Endodermal cell (in vitro differentiated cells): ENCODE measurements at regions not wholly inside any gene's neighbourhood (a gene's known extent, or its start where the extent isn't known, plus 50 kb on each side); places are given as distances from the start of the nearest gene placed in this dataset.

Experiments used
- DNase-seq: peaks from one replicate; pipeline ENCODE4 v3.0.0-alpha.2; 2017
- H3K27ac ChIP-seq: 2 replicates; pipeline ENCODE4 v1.5.1; 2013; ENCODE audit warnings: mild to moderate bottlenecking, low read depth, low read length, moderate library complexity
- H3K27me3 ChIP-seq: 2 replicates; pipeline ENCODE4 v1.6.1; 2013; ENCODE audit warnings: mild to moderate bottlenecking, low read length, moderate library complexity; ENCODE audit not compliant: insufficient read depth, control insufficient read depth, poor library complexity, severe bottlenecking
- H3K36me3 ChIP-seq: 2 replicates; pipeline ENCODE4 v1.7.0; 2013; ENCODE audit warnings: mild to moderate bottlenecking, low read length, moderate library complexity; ENCODE audit not compliant: control insufficient read depth, insufficient read depth
- H3K4me1 ChIP-seq: one replicate; pipeline ENCODE4 v1.7.0; 2013; ENCODE audit warnings: low read length; ENCODE audit not compliant: control insufficient read depth, insufficient read depth
- H3K4me3 ChIP-seq: 2 replicates; pipeline ENCODE4 v1.5.1; 2013; ENCODE audit warnings: mild to moderate bottlenecking, low read length, moderate library complexity
- H3K9ac ChIP-seq: 2 replicates; pipeline ENCODE4 v1.6.1; 2013; ENCODE audit warnings: mild to moderate bottlenecking, low read length, moderate library complexity; ENCODE audit not compliant: poor library complexity, severe bottlenecking; ENCODE audit errors: extremely low read depth
- H3K9me3 ChIP-seq: 2 replicates; pipeline ENCODE4 v1.6.1; 2013; ENCODE audit warnings: mild to moderate bottlenecking, low read length, moderate library complexity; ENCODE audit not compliant: control insufficient read depth
- H3K27ac Mint-ChIP-seq: 2 replicates; pipeline ENCODE4 v1.8.0; 2020; ENCODE audit warnings: mixed read lengths
- H3K27me3 Mint-ChIP-seq: 2 replicates; pipeline ENCODE4 v1.8.0; 2021; ENCODE audit warnings: mild to moderate bottlenecking, mixed read lengths; ENCODE audit not compliant: insufficient read depth
- H3K36me3 Mint-ChIP-seq: 2 replicates; pipeline ENCODE4 v1.8.0; 2020; ENCODE audit warnings: low read depth, mixed read lengths
- H3K4me1 Mint-ChIP-seq: 2 replicates; pipeline ENCODE4 v1.8.0; 2020; ENCODE audit warnings: mixed read lengths
- H3K4me3 Mint-ChIP-seq: 2 replicates; pipeline ENCODE4 v1.8.0; 2020; ENCODE audit warnings: mild to moderate bottlenecking, moderate library complexity, mixed read lengths
- H3K9me3 Mint-ChIP-seq: 2 replicates; pipeline ENCODE4 v1.8.0; 2020; ENCODE audit warnings: mild to moderate bottlenecking, mixed read lengths
- WGBS, 2 experiments: methylation state at CpG; one replicate each; pipeline versions ENCODE4 v1.1.5 to v1.1.7; 2013; ENCODE audit warnings: missing lambda C conversion rate in 2 of 2, mixed read lengths in 1 of 2; ENCODE audit not compliant: insufficient coverage in 1 of 2, insufficient read length in 1 of 2; 5-methylcytosine and 5-hydroxymethylcytosine counted together
- TF ChIP-seq, protein P1 (sequence below): fragments of 200-600 bp; sonication (generic); conservative IDR thresholded peaks from 2 replicates; pipeline ENCODE4 v1.5.0; 2021; ENCODE audit warnings: antibody characterized with exemption, mild to moderate bottlenecking

DNA sequence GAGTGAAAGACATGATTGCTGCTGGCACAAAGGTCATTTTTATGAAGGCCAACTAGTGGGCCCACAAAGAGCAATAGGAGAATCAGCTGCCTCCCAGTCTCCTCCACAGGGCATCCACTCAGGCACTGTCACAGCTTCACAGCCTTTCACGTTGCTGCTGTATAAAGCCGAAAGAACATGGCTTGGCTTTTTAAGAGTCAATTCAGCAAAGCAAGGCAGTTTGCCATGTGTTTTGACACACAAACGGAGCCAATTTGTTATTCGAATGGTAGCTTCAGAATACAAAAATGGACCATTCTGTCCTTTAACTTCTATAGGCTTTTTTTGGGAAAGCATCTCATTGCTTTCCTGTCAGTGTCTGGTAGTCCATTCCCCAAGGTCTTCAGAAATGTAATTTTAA is 283.4 kb upstream of the PARD3B start:
- H3K36me3 ChIP-seq, result no peaks in the 10 kb centered on the region
- no peak overlapping the region for H3K4me3 ChIP-seq
- DNase-seq, result no peak
- no peaks in the 10 kb centered on the region for H3K9me3 ChIP-seq
- peaks cover 11% of the 10 kb centered on the region for H3K4me1 ChIP-seq
- H3K27me3 Mint-ChIP-seq, result peaks cover 8% of the 10 kb centered on the region
- no peaks in the 10 kb centered on the region for H3K27me3 ChIP-seq
- no peaks in the 10 kb centered on the region for H3K9me3 Mint-ChIP-seq
- no peak overlapping the region for H3K27ac Mint-ChIP-seq
- H3K4me3 Mint-ChIP-seq, result no peak overlapping the region
- H3K9ac ChIP-seq, result no peak overlapping the region
- TF ChIP-seq, protein P1, sequence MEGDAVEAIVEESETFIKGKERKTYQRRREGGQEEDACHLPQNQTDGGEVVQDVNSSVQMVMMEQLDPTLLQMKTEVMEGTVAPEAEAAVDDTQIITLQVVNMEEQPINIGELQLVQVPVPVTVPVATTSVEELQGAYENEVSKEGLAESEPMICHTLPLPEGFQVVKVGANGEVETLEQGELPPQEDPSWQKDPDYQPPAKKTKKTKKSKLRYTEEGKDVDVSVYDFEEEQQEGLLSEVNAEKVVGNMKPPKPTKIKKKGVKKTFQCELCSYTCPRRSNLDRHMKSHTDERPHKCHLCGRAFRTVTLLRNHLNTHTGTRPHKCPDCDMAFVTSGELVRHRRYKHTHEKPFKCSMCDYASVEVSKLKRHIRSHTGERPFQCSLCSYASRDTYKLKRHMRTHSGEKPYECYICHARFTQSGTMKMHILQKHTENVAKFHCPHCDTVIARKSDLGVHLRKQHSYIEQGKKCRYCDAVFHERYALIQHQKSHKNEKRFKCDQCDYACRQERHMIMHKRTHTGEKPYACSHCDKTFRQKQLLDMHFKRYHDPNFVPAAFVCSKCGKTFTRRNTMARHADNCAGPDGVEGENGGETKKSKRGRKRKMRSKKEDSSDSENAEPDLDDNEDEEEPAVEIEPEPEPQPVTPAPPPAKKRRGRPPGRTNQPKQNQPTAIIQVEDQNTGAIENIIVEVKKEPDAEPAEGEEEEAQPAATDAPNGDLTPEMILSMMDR, result no peak
- WGBS, 2 experiments, result 87 to 90% methylated on average over 4 of the region's 4 CpGs
- H3K4me1 Mint-ChIP-seq, result peaks cover 54% of the 10 kb centered on the region
- H3K36me3 Mint-ChIP-seq, result no peaks in the 10 kb centered on the region
- peak overlapping the region; percentile 40 for H3K27ac ChIP-seq

- no peak overlapping the region for H3K9ac ChIP-seq
- peak overlapping the region; percentile 28 for H3K27ac ChIP-seq
- H3K27me3 ChIP-seq, result no peaks in the 10 kb centered on the region
- no peaks in the 10 kb centered on the region for H3K36me3 Mint-ChIP-seq
- H3K9me3 Mint-ChIP-seq, result peaks cover under 1% of the 10 kb centered on the region
- peaks cover 11% of the 10 kb centered on the region for H3K4me1 ChIP-seq
- peaks cover 8% of the 10 kb centered on the region for H3K27me3 Mint-ChIP-seq
- peak overlapping the region; percentile 72 for H3K27ac Mint-ChIP-seq
- H3K4me3 ChIP-seq, result peak overlapping the region; percentile 30
- peaks cover 49% of the 10 kb centered on the region for H3K4me1 Mint-ChIP-seq
- DNase-seq, result peak; percentile 71
- 19 to 46% methylated on average over 8 to 16 of the region's 16 CpGs for WGBS, 2 experiments
- no peaks in the 10 kb centered on the region for H3K9me3 ChIP-seq
- TF ChIP-seq, protein P1, result no peak
- H3K36me3 ChIP-seq, result no peaks in the 10 kb centered on the region
- peak overlapping the region; percentile 33 for H3K4me3 Mint-ChIP-seq
Measured at GRCh38 chr2:204264085-204264553, 281.2 kb upstream of the PARD3B start.

DNA sequence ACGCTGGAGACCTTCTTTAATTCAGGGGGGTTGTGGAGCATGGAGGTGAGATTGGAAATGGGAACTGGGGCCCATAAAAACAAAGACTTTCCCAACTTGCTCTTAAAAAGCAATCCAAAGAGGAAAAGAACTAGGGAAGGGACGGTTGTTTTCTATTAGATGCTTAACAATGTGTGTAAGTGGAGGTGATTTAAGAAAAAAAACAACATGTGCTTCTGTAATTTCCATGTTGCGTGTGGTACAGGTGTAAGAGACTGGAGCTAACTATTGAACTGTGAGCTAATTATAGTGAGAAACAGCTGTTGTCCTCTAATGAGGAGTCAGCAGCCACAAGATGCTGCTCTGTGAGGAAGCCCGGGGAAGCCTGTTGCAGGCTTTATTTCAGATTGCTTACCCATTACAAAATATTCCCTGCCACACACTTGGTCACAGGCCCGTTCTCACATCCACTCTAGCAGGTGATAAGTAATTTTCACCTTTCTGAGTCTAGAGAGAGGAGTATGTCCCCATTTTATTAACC is 280.6 kb upstream of the PARD3B start:
- H3K4me1 Mint-ChIP-seq, result peaks cover 46% of the 10 kb centered on the region

More for the DNA sequence above, 280.6 kb upstream of the PARD3B start:
- 81 to 88% methylated on average over 3 to 5 of the region's 5 CpGs for WGBS, 2 experiments
- Histone ChIP-seq H3K4me3 (peak overlapping the region; percentile 30), H3K36me3 (no peaks in the 10 kb centered on the region), H3K27me3 (no peaks in the 10 kb centered on the region), H3K9me3 (no peaks in the 10 kb centered on the region), H3K27ac (peak overlapping the region; percentile 28), H3K4me1 (peaks cover 11% of the 10 kb centered on the region), H3K9ac (no peak overlapping the region)
- TF ChIP-seq, protein P1, result peak; percentile 18
- DNase-seq, result no peak
- H3K36me3 Mint-ChIP-seq, result no peaks in the 10 kb centered on the region
- peaks cover 6% of the 10 kb centered on the region for H3K9me3 Mint-ChIP-seq
- peaks cover 11% of the 10 kb centered on the region for H3K27me3 Mint-ChIP-seq
- peak overlapping the region; percentile 33 for H3K4me3 Mint-ChIP-seq
- H3K27ac Mint-ChIP-seq, result peak overlapping the region; percentile 72
